Breast epithelium (tissue), 3 donors: ENCODE measurements at regions not wholly inside any gene's neighbourhood (a gene's known extent, or its start where the extent isn't known, plus 50 kb on each side); places are given as distances from the start of the nearest gene placed in this dataset.

Experiments used
- POLR2AphosphoS5 ChIP-seq, 3 donors: sonication (generic); formaldehyde crosslinking; IDR thresholded peaks; one replicate each; pipeline ENCODE4 v1.6.1; 2017; ENCODE audit warnings: antibody characterized with exemption in 3 of 3
- TF ChIP-seq, protein P1 (sequence below), 3 donors: fragments of 450-650 bp; IDR thresholded peaks; one replicate each; pipeline ENCODE4 v1.5.1; 2016 to 2017; ENCODE audit warnings: antibody characterized with exemption in 3 of 3, mild to moderate bottlenecking in 3 of 3, moderate library complexity in 3 of 3

DNA sequence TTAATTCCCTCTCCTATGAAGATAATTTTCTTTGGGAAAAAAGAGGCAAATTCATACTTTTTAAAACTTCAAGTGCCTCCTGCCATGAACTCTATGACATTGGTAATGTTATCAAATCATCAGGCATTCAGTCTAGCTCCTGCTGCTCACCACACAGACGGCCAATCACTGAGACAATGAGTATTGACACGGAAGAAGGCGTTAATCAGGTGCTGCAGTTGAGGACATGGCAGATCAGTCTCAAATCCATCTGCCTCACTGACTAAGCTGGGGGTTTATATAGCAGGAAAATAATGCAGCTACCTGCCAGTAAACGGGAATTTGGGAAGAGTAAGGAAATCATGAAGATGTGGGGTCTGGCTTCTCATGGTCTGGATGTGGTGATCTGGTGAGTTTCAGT, 1087.7 kb downstream of the CDH9 start:
- TF ChIP-seq, protein P1, sequence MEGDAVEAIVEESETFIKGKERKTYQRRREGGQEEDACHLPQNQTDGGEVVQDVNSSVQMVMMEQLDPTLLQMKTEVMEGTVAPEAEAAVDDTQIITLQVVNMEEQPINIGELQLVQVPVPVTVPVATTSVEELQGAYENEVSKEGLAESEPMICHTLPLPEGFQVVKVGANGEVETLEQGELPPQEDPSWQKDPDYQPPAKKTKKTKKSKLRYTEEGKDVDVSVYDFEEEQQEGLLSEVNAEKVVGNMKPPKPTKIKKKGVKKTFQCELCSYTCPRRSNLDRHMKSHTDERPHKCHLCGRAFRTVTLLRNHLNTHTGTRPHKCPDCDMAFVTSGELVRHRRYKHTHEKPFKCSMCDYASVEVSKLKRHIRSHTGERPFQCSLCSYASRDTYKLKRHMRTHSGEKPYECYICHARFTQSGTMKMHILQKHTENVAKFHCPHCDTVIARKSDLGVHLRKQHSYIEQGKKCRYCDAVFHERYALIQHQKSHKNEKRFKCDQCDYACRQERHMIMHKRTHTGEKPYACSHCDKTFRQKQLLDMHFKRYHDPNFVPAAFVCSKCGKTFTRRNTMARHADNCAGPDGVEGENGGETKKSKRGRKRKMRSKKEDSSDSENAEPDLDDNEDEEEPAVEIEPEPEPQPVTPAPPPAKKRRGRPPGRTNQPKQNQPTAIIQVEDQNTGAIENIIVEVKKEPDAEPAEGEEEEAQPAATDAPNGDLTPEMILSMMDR (IDR thresholded peaks at IDR 0.05): no peak
- no peak for TF ChIP-seq POLR2AphosphoS5 (IDR thresholded peaks at IDR 0.05)
